IMR-90 (cell line): ENCODE measurements at regions not wholly inside any gene's neighbourhood (a gene's known extent, or its start where the extent isn't known, plus 50 kb on each side); places are given as distances from the start of the nearest gene placed in this dataset.

Experiments used
- ATAC-seq: fragments of 200-7000 bp; cut with Tn5 transposase; 2 replicates; pipeline ENCODE4 v1.9.1; 2020; ENCODE audit warnings: low read depth, mild to moderate bottlenecking, moderate library complexity
- BruUV-seq: library from RNA; stranded (reverse); fragments of 400-500 nt; replicated peaks from 2 replicates; lab custom pipeline; 2021; lab: Mats Ljungman, UMichigan
- CTCF ChIA-PET: fragments of 300-600 bp; formaldehyde crosslinking; extraction: SDS; loops from one replicate; lab custom pipeline; 2021; ENCODE audit warnings: antibody characterized with exemption; lab: Yijun Ruan, JAX
- POLR2A ChIA-PET: fragments of 300-600 bp; sonication (Branson Sonifier 250); formaldehyde crosslinking; loops from one replicate; lab custom pipeline; 2022; ENCODE audit warnings: antibody characterized with exemption; ENCODE audit not compliant: unreplicated experiment; lab: Charles Lee
- DNase-seq: peaks from one replicate; pipeline ENCODE4 v3.0.0; 2013
- H2AFZ ChIP-seq: replicated peaks from 2 replicates; pipeline ENCODE3; 2013; ENCODE audit warnings: low read length, mild to moderate bottlenecking; ENCODE audit not compliant: poor library complexity
- H2AK5ac ChIP-seq: 2 replicates; pipeline ENCODE4 v1.6.1; 2013; ENCODE audit warnings: low read depth, low read length, inconsistent platforms
- H2AK9ac ChIP-seq: replicated peaks from 2 replicates; pipeline ENCODE3; 2013; ENCODE audit warnings: mild to moderate bottlenecking, low read depth, low read length, moderate library complexity; ENCODE audit not compliant: poor library complexity
- H2BK120ac ChIP-seq: 2 replicates; pipeline ENCODE4 v1.6.1; 2013; ENCODE audit warnings: low read depth, low read length, inconsistent platforms
- H2BK15ac ChIP-seq: 3 replicates; pipeline ENCODE4 v1.6.1; 2013; ENCODE audit warnings: low read depth, low read length, inconsistent platforms
- H2BK20ac ChIP-seq: 2 replicates; pipeline ENCODE4 v1.6.1; 2013; ENCODE audit warnings: low read depth, mild to moderate bottlenecking, inconsistent platforms, low read length, moderate library complexity
- H2BK5ac ChIP-seq: 2 replicates; pipeline ENCODE4 v1.6.1; 2013; ENCODE audit warnings: mild to moderate bottlenecking, low read depth, low read length, inconsistent platforms; ENCODE audit not compliant: poor library complexity, severe bottlenecking
- H3K14ac ChIP-seq: replicated peaks from 2 replicates; pipeline ENCODE4 v1.6.1; 2013; ENCODE audit warnings: low read depth, low read length, inconsistent platforms
- H3K18ac ChIP-seq: 2 replicates; pipeline ENCODE4 v1.6.1; 2013; ENCODE audit warnings: low read depth, low read length, control low read depth
- H3K23ac ChIP-seq: 2 replicates; pipeline ENCODE4 v1.6.1; 2013; ENCODE audit warnings: low read depth, low read length, inconsistent platforms
- H3K27ac ChIP-seq: 2 replicates; pipeline ENCODE4 v1.5.1; 2013; ENCODE audit warnings: mild to moderate bottlenecking, control low read depth, low read length; ENCODE audit not compliant: insufficient read depth
- H3K27me3 ChIP-seq: 2 replicates; pipeline ENCODE4 v1.6.1; 2013; ENCODE audit warnings: low read length; ENCODE audit not compliant: control insufficient read depth, insufficient read depth
- H3K36me3 ChIP-seq: 2 replicates; pipeline ENCODE4 v1.6.1; 2013; ENCODE audit warnings: low read length, mixed read lengths; ENCODE audit not compliant: control insufficient read depth, insufficient read depth
- H3K4ac ChIP-seq: 2 replicates; pipeline ENCODE4 v1.6.1; 2013; ENCODE audit warnings: low read depth, low read length, inconsistent platforms
- H3K4me1 ChIP-seq: 2 replicates; pipeline ENCODE4 v1.6.1; 2013; ENCODE audit warnings: low read length, mixed read lengths; ENCODE audit not compliant: control insufficient read depth, insufficient read depth
- H3K4me2 ChIP-seq: 2 replicates; pipeline ENCODE4 v1.6.1; 2013; ENCODE audit warnings: low read depth, mild to moderate bottlenecking, control low read depth, low read length, moderate library complexity
- H3K4me3 ChIP-seq: 2 replicates; pipeline ENCODE4 v1.5.1; 2013; ENCODE audit warnings: low read depth, mild to moderate bottlenecking, control low read depth, low read length, moderate library complexity; ENCODE audit not compliant: insufficient read depth
- H3K56ac ChIP-seq: 2 replicates; pipeline ENCODE4 v1.6.1; 2013; ENCODE audit warnings: low read length, inconsistent platforms; ENCODE audit not compliant: insufficient read depth; ENCODE audit errors: extremely low read depth
- H3K79me1 ChIP-seq, 2 experiments: 2 replicates each; pipeline ENCODE4 v1.6.1; 2013; ENCODE audit warnings: low read length in 2 of 2, inconsistent platforms in 1 of 2, low read depth in 1 of 2
- H3K9ac ChIP-seq: 2 replicates; pipeline ENCODE4 v1.6.1; 2013; ENCODE audit warnings: low read depth, low read length, control low read depth
- H3K9me1 ChIP-seq: 2 replicates; pipeline ENCODE4 v1.6.1; 2013; ENCODE audit warnings: low read length, inconsistent platforms; ENCODE audit not compliant: insufficient read depth
- H3K9me3 ChIP-seq: 2 replicates; pipeline ENCODE4 v1.6.1; 2013; ENCODE audit warnings: low read length; ENCODE audit not compliant: control insufficient read depth, insufficient read depth
- H4K20me1 ChIP-seq: 2 replicates; pipeline ENCODE4 v1.6.1; 2013; ENCODE audit warnings: low read length, inconsistent platforms; ENCODE audit not compliant: insufficient read depth
- H4K5ac ChIP-seq: 2 replicates; pipeline ENCODE4 v1.6.1; 2013; ENCODE audit warnings: mild to moderate bottlenecking, low read depth, low read length, control low read depth
- H4K8ac ChIP-seq, 2 experiments: 2 replicates each; pipeline ENCODE4 v1.6.1; 2013; ENCODE audit warnings: low read depth in 2 of 2, low read length in 2 of 2, control low read depth in 1 of 2, inconsistent platforms in 1 of 2
- H4K91ac ChIP-seq: 2 replicates; pipeline ENCODE4 v1.6.1; 2013; ENCODE audit warnings: low read depth, low read length, inconsistent platforms; ENCODE audit not compliant: insufficient read depth
- BHLHE40 ChIP-seq: fragments of 150-350 bp; IDR thresholded peaks from 2 replicates; pipeline ENCODE4 v1.6.1; 2016; ENCODE audit warnings: mild to moderate bottlenecking, low read depth, low read length
- CEBPB ChIP-seq: IDR thresholded peaks from 2 replicates; pipeline ENCODE4 v1.6.1; 2012; ENCODE audit warnings: low read depth, low read length, improper control_type of control experiment
- CTCF ChIP-seq: conservative IDR thresholded peaks from 2 replicates; pipeline ENCODE4 v1.5.1; 2012; ENCODE audit warnings: mild to moderate bottlenecking, low read depth, low read length, improper control_type of control experiment
- MAZ ChIP-seq: IDR thresholded peaks from 2 replicates; pipeline ENCODE4 v1.6.1; 2012; ENCODE audit warnings: low read depth, mild to moderate bottlenecking, low read length, improper control_type of control experiment, moderate library complexity, borderline replicate concordance
- MXI1 ChIP-seq: IDR thresholded peaks from 2 replicates; pipeline ENCODE4 v1.6.1; 2012; ENCODE audit warnings: low read depth, mild to moderate bottlenecking, low read length, moderate library complexity, borderline replicate concordance
- POLR2A ChIP-seq: IDR thresholded peaks from 2 replicates; pipeline ENCODE4 v1.6.1; 2012; ENCODE audit warnings: mild to moderate bottlenecking, low read depth, low read length
- RAD21 ChIP-seq: IDR thresholded peaks from 2 replicates; pipeline ENCODE4 v1.6.1; 2012; ENCODE audit warnings: low read length, improper control_type of control experiment
- RCOR1 ChIP-seq: IDR thresholded peaks from 2 replicates; pipeline ENCODE4 v1.6.1; 2012; ENCODE audit warnings: mild to moderate bottlenecking, low read length, improper control_type of control experiment; ENCODE audit not compliant: insufficient replicate concordance
- RFX5 ChIP-seq: IDR thresholded peaks from 2 replicates; pipeline ENCODE4 v1.8.0; 2012; ENCODE audit warnings: low read depth, mild to moderate bottlenecking, low read length, moderate library complexity
- SMC3 ChIP-seq: fragments of 150-350 bp; IDR thresholded peaks from 2 replicates; pipeline ENCODE4 v1.6.1; 2016; ENCODE audit warnings: low read depth, mild to moderate bottlenecking, antibody characterized with exemption, low read length, moderate library complexity
- dilution Hi-C: fragments of 300-500 bp; cut with HindIII; formaldehyde crosslinking; loops from one replicate; pipeline ENCODE4 v1.14.3; 2018; ENCODE audit warnings: low sequenced_read_pairs; ENCODE audit not compliant: unreplicated experiment
- in situ Hi-C: fragments of 300-500 bp; cut with MboI; formaldehyde crosslinking; loops from 3 replicates; pipeline ENCODE4 v1.14.3; 2019; ENCODE audit warnings: low sequenced_read_pairs, inconsistent platforms, mixed read lengths
- intact Hi-C: fragments of 100-400 bp; cut with micrococcal nuclease; formaldehyde crosslinking; loops from 2 replicates; pipeline ENCODE4 v1.10.0; 2022

- no peaks in the 10 kb centered on the region for H3K9me1 ChIP-seq
- no peaks in the 10 kb centered on the region for H3K4me1 ChIP-seq
- H2BK120ac ChIP-seq: no peak overlapping the region
- ChIA-PET CTCF (no interaction called here), POLR2A (no interaction called here)
- no peak overlapping the region for H2BK5ac ChIP-seq
- H3K4me3 ChIP-seq: no peak overlapping the region
- no peak overlapping the region for H3K9ac ChIP-seq
- H3K4ac ChIP-seq: no peak overlapping the region
- no peak overlapping the region for H4K91ac ChIP-seq
- no peaks in the 10 kb centered on the region for H3K36me3 ChIP-seq
- H2AFZ ChIP-seq: no peak overlapping the region
- no peak overlapping the region for H4K5ac ChIP-seq
- no peaks in the 10 kb centered on the region for H3K27me3 ChIP-seq
- H2AK9ac ChIP-seq: no peak overlapping the region
- H2BK15ac ChIP-seq: no peak overlapping the region
- H2AK5ac ChIP-seq: no peak overlapping the region
- H3K9me3 ChIP-seq: peaks cover 2% of the 10 kb centered on the region; the same call in 1 of the 2 replicates
- BruUV-seq: no TSS peak
- TF ChIP-seq MAZ: no peak
- TF ChIP-seq POLR2A: no peak
- no peak for TF ChIP-seq CEBPB
- no peak for TF ChIP-seq RFX5
- no peak for TF ChIP-seq RAD21
- no peak for TF ChIP-seq SMC3
- TF ChIP-seq MXI1: no peak
- no peak for TF ChIP-seq RCOR1
- TF ChIP-seq BHLHE40: no peak
- no peak for TF ChIP-seq CTCF
- DNase-seq: no peak
- no peak overlapping the region for H3K56ac ChIP-seq
- intact Hi-C loops (no loop called here), dilution Hi-C loops (no loop called here), in situ Hi-C loops (no loop called here)
- H3K18ac ChIP-seq: no peak overlapping the region
- no peak overlapping the region for H4K8ac ChIP-seq
- no peak overlapping the region for H3K27ac ChIP-seq
- H3K4me2 ChIP-seq: no peak overlapping the region
- no peaks in the 10 kb centered on the region for H3K79me1 ChIP-seq
- H3K14ac ChIP-seq: no peak overlapping the region
- no peak overlapping the region for H2BK20ac ChIP-seq
- H3K23ac ChIP-seq: no peak overlapping the region
- ATAC-seq: no peak
- H4K20me1 ChIP-seq: no peaks in the 10 kb centered on the region
These were observed 87.1 kb downstream of the TEX36 start for GRCh38 chr10:125595911-125596310.
